Amniotic stem cell (primary cell): ENCODE measurements at regions not wholly inside any gene's neighbourhood (a gene's known extent, or its start where the extent isn't known, plus 50 kb on each side); places are given as distances from the start of the nearest gene placed in this dataset.

ENCODE experiments used
- DNase-seq: peaks from one replicate; lab custom pipeline; 2025; lab: John Stamatoyannopoulos, UW

DNA sequence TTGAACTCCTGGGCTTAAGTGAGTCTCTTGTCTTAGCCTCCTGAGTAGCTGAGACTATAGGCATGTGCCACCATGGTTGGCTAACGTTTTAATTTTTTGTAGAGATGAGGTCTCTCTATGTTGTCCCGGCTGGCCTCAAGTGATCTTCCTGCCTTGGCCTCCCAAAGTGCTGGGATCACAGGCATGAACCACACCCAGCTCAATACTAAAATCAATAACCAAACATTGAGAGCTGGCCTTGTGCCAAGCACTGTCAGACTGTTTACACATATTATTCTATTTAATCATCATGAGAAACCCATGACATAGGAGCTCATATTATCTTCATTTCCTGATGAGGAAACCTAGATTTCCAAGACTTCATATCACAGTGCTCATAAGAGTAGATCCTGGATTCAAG lies 251.2 kb downstream of the BAMBI start:
- no peak for DNase-seq

DNA sequence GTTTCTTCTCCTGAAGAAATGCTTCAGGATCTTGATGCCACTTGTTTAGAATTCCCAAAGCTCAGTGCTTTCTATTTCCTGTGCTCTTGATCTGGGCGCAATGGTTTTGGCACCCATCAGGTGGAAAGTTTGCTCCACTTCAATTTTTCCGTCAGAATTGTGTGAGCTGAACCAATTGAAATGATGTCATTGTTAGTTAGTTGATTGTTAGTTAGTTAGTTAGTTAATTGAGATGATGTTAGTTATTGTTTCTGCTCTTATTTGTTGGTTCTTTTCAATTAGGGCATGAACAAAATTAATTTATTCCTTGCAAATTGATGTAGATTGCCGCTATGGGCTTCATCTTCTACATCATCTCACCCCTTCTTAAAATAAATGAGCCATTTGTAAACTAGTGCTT lies 252.6 kb downstream of the BAMBI start:
- DNase-seq = no peak

DNA sequence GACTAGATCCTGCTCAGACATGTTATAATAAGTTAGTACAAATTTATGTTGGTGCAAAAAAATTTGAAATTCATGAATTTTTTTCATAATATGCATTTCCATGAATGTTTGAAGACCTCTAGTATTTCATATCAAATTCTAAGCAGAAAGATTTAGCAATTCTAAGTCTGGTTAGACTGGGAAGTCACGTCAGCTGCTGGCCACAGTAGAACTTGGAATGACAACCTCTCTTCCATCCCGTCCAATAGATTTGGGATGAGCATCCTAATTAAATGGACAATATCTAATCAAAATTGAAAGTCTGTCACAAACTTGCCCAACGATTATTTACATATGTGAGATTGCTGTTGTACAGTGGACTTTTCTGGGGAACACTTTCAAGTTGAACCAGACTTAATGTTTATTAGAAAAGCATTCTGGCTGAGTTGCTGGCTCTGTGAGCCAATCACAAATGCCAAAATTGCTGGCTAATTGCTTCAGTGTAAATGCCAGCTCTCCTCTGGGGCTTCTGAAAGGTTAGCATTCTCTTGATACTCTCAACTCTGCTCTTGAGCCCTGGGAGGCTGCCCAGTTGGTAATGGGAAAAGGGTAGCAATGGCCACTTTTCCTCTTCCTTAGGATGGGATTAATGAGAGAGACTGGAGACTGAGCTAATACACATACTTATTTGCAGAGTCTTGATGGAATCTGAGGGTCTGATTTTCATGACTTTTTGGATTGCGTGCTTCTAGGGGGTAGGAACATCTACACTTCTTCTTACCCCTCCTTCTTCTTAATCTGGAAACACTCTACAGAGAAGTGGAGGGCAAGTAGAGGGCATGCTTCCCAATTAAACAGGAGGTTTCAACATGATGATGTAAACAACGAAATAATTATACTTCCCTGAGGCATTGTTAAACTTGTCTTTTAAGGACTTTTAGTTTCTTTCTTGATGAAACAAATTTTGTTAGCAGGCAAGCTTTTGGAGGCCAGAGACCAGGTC lies 253.5 kb downstream of the BAMBI start:
- no peak for DNase-seq

DNA sequence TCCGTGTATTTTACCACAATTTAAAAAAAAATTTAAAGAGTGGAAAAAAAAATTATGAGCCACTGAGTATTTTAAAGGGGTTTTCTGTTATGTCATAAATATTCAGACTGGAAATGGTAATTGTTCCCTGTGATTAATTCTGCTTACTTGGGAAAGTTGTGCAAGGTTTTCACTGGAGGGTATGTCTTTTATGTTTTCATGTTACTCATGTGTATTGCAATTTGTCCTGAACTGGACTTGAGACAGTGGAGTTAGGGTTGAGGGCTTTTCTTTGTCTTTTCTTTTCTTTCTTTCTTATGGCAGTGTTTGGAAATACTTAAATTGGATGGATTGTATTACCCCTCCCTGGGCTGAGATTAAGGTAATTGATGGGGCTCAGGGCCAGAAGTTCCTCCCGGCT lies 257.7 kb downstream of the BAMBI start:
- no peak for DNase-seq

DNA sequence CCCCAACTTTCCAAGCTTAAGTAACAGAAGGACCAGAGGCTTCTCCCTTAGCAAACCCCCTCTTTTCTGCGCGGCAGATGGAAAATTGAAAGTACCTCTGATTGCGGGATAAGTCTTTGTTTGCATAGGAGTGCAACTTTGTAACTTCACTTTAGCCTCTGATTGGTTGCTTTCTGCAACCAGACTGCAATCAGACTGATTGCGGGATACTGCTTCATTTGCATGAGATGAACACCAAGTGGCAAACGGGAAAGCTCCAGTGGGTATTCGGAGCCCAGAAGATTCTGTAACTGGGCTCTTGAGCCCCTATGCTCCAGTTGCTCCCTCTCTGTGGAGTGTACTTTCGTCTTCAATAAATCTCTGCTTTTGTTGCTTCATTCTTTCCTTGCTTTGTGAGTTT lies 260.6 kb downstream of the BAMBI start:
- no peak for DNase-seq

DNA sequence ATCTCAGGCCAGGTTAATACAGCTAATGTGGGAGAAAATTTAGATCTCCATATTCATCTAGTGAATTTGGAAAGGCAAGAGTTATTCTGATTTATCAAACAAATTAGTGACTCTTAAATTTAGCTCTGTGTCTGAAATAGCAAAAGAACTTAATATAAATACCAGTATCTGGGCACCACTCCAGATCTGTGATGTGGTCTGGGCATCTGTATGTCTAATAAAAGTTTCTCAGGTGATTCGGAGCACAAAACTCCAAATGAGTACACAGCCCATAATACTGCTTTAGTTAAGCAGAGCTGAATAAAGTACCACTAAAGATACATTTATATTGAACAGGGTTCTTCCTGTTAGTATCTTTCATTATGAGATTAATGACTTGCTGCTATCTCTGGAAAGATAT lies 261.4 kb downstream of the BAMBI start:
- DNase-seq = no peak

DNA sequence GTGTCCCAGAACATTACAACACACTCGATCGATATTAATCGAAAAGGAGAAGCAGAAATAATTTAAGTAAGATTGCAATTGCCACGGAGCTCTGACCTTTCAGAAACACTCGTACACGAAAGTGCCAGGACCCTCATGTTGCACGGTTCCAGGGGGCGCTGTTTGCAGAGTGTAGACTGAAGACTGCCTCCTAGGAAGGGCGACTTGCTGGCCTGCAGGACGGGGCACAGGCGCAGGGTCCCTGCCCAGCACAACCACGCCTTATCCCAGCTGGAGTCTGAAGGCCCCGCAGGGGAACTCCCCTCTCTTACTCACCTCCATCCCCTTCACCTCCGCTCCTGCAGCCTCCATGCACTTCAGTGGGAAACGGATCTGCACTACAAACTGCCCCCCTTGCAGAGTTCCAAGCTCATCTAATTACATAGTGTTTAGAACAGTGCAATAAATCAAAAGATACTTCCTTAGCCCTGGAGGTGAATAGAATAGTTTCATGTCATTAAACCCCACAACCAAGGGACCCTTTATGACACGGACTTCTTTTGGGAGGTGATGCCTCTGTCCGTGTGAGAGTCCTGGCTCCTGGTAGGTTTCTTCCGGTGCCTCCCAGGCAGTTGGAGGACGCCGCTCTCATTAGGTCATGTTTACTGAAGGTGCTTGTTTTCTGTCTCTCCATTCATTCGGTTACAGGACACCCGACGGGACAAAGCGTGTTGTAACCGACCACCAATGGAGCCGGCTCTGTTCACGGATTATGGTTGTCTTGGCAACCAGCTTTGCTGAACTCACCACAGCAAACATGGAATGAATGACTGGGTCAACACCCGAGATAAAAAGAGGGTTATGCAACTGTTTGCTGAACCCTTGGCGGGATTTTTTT lies 262.2 kb downstream of the BAMBI start:
- no peak for DNase-seq

DNA sequence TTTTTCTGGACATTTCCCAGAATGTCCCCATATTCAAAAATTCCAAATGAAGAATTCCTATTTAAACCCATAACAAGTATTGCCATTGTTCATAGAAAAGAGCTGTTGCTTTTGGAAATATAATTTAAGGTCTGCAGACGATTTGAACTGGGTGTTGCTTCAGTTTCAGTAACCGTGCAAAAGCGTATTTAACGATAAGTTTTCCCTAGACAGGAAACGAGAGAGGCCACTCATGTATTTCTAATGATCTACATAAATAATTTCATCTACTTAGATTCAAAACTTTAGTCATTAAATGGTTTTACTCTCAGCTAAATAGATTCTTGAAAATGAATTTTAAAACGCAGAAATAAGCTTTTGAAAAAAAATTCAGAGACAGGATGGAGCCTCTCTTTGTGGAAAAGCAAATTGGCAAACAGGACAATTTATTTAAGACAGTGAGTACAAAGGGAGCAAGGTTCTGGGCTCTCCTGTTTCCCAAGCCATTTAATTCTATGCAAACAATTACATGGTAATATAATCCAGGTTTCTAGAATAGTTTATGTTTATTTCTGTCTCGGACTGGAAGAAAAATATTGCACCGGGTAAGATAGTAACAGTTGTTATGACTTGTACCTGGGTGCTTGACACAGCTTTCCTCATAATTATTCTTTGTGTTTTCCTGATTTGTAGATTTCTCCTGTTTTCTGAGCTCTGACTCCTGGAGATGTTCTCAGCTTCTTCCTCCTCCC lies 263.0 kb downstream of the BAMBI start:
- no peak for DNase-seq

- DNase-seq = no peak
Measured at GRCh38 chr10:28942012-28942411, 264.7 kb downstream of the BAMBI start.

DNA sequence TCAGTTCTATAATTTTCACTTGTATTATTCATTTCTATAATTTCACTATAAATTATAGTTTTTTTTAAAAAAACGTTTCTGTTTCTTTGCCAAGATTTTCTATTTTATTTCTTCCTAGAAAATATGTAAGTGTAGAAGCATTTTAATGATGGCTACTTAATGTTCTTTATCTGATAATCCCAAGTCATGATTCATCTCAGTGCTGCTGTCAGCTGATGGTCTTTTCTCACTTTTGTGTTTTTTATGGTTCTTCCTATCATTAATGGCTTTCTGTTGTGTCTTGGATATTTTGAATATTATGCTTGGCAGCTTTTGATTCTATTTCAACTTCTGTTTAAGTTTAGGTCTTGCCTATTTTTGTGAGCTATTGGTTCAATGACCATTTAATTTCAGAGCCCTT lies 268.6 kb downstream of the BAMBI start:
- no peak for DNase-seq

DNA sequence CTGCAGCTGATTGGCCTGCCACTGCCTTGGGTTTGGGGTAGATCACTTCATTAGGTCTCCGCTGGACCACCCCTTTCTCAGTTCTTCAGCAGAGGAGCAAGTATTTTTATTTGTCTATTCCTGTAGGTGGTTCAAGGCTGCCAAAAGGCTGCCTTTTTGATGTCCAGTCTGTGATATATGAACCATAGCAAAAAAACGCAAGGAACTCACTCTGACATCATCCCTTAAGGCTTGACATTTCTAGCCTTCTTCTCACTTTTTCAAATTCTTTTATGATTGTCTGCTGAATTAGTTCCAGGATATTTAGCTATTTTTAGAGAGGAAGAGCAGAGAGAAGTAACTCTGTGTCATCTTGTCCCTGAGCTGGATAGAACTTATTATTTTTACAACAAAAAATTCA lies 269.2 kb downstream of the BAMBI start:
- DNase-seq = peak; percentile 43

GRCh38 chr10:28947171-28947570 lies 269.9 kb downstream of the BAMBI start:
- DNase-seq = no peak

DNA sequence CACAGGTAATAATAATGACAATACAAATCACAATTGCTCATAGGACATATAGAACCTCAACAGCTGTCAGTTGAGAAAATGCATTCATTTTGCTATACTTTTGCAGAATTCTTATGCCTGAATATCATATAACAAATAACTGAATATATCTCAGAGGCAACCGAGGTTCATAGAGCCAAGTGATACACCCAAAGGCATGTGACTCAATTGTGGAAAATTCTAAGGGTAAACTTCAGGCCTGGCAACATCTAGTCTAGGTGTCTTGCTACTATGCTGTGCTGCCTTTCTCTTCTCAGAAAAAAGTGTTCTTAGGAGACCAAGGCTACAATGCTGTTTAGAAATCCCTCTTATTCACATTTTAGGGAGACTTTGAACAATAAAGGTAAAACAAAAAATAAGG lies 270.7 kb downstream of the BAMBI start:
- peak; percentile 14 for DNase-seq

GRCh38 chr10:28949005-28950004 lies 272.0 kb downstream of the BAMBI start:
- DNase-seq = no peak

DNA sequence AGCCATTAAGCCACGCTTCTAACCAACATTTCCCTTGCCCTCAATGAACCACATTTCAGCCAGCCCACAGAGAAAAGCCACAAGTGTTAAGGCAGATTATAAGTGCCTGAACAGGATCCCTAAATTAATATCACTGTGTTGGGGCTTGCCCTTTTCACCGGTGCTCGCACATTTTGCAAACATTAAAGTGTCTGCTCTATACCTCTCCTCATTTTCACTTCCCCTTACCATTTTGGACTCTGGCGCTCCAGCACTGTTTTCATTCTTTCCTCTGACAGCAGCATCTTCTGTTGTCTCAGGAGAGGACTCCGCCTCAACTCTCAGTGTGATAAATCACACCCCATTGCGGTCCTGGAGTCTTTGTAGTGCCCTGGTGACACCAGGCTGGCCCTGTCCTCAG lies 274.2 kb downstream of the BAMBI start:
- no peak for DNase-seq

- no peak for DNase-seq
Measured at GRCh38 chr10:28952523-28952922, 275.2 kb downstream of the BAMBI start.

DNA sequence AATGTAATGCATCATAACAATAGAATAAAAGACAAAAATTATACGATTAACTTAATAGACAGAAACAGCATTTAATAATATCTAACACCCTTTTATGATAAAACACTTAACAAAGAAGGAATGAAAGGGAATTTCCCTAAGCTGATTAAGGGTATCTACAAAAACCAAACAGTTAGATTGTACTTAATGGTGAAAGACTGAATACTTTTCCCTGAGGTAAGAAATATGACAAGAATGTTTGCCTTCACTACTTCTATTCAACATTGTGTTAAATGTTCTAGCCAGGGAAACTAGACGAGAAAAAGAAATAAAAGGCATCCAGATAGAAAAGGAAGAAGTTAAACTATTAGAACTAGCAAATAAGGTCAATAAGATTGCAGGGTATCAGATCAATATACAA lies 276.9 kb downstream of the BAMBI start:
- no peak for DNase-seq

GRCh38 chr10:28958468-28958867 lies 281.1 kb downstream of the BAMBI start:
- DNase-seq = no peak

GRCh38 chr10:28959850-28960501 lies 282.7 kb downstream of the BAMBI start:
- no peak for DNase-seq

DNA sequence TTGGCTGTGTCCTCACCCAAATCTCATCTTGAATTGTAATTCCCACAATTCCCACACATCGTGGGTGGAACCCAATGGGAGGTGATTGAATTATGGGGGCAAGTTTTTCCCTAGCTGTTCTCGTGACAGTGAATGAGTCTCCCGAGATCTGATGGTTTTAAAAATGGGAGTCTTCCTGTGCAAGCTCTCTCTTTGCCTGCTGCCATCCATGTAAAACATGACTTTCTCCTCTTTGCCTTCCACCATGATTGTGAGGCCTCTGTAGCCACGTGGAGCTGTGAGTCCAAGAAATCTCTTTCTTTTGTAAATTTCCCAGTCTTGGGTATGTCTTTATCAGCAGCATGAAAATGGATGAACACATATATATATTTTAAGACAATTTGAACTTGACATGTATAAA lies 285.4 kb downstream of the BAMBI start:
- no peak for DNase-seq
